ENCODE measurements at regions not wholly inside any gene's neighbourhood (a gene's known extent, or its start where the extent isn't known, plus 50 kb on each side); places are given as distances from the start of the nearest gene placed in this dataset.

DNA sequence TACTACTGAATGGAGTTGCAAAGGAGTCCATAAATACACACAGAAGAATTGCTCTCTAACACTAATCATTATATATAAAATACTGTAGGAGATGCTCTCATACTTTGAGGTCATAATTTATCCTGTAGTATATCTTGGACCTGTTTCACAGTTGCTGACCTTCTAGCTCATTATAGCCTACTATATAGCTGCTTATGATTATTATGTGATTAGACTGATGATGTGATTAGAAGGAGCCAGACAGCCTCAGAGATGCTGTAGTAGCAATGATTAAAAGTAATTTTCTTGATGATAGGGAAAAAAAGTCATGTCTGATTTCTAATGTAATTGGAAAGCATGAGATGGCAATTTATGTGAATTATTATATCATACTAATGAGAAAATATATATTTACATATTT, 455.7 kb downstream of the CNTNAP4 start:
- TF ChIP-seq CTCF (conservative IDR thresholded peaks at IDR 0.05) (no peak), ZFX (IDR thresholded peaks at IDR 0.05) (no peak)
